GM23248 (cell line): ENCODE measurements at regions not wholly inside any gene's neighbourhood (a gene's known extent, or its start where the extent isn't known, plus 50 kb on each side); places are given as distances from the start of the nearest gene placed in this dataset.
"Not testable (repeated sequence)": the region's sequence is repeated elsewhere in the genome, so short reads cannot be mapped to it uniquely, and the experiment has no call there.

Source experiments
- EZH2 ChIP-seq: fragments of 200-600 bp; sonication (generic); IDR thresholded peaks from 2 replicates; pipeline ENCODE4 v1.6.1; 2018; ENCODE audit warnings: antibody characterized with exemption, mild to moderate bottlenecking; ENCODE audit not compliant: insufficient read depth, poor library complexity, severe bottlenecking
- EZH2phosphoT487 ChIP-seq: fragments of 200-600 bp; sonication (generic); IDR thresholded peaks from 2 replicates; pipeline ENCODE4 v1.6.1; 2018; ENCODE audit warnings: antibody characterized with exemption, moderate library complexity, mild to moderate bottlenecking, low read depth; ENCODE audit not compliant: insufficient read depth

DNA sequence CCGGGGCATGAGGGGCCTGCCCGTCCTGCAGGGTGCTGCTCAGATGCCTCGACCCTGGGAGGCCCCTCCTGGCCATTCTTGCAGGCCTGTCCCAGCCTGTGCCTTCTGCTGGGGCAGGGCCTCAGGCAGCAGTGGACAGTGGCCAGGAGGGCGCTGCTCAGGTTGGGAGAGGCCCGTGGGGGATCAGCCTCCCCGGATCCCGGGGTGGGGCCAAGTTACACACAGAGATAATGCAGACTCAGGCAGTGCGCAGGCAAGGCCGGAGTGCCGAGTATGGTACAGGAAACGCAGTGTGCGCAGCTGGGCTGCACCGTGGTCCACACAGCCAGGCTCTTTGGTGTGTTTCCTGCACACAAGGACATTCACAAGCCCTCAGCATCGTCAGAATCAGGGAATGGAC lies 147.6 kb downstream of the LAT start:
- not testable (repeated sequence) for TF ChIP-seq EZH2, EZH2phosphoT487
